ENCODE measurements at regions not wholly inside any gene's neighbourhood (a gene's known extent, or its start where the extent isn't known, plus 50 kb on each side); places are given as distances from the start of the nearest gene placed in this dataset.

GRCh38 chr12:107442326-107442987 lies 243.1 kb upstream of the PWP1 start:
- H3K27ac ChIP-seq (ENCODE audit: extremely low read depth, low read depth, low read length), result no peak overlapping the region
- no peak overlapping the region for H2AFZ ChIP-seq (ENCODE audit: low read depth, low read length)
- 2% methylated on average over 7 of the region's 7 CpGs for WGBS (ENCODE audit: insufficient coverage, low coverage, missing lambda C conversion rate)
- H3K79me2 ChIP-seq (ENCODE audit: control insufficient read depth, insufficient read depth, low read length), result no peaks in the 10 kb centered on the region
- DNase-seq (ENCODE audit: extremely low read depth in 1 of 4, low spot score in 3 of 4) (no peak), FAIRE-seq (no peak), ATAC-seq (no peak)
- in situ Hi-C loops (cut with MboI) (no loop called here), intact Hi-C loops (cut with micrococcal nuclease) (no loop called here)
- H3K9me3 ChIP-seq (replicated peaks; ENCODE audit: control insufficient read depth, insufficient read depth, low read depth, low read length), result no peaks in the 10 kb centered on the region
- ChIA-PET CTCF (ENCODE audit: low intra/inter-chr PET ratio) (interaction anchor here (0.7 kb wide), 1 partner anchor 165 kb away, joined by 3 read pairs; no protein-coding TSS in a partner anchor), POLR2A (no interaction called here)
- H3K9me1 ChIP-seq (ENCODE audit: control insufficient read depth, insufficient read depth, low read length), result no peaks in the 10 kb centered on the region
- no peak overlapping the region for H3K4me3 ChIP-seq
- no peaks in the 10 kb centered on the region for H3K4me1 ChIP-seq (replicated peaks in 1 of 2; ENCODE audit: control insufficient read depth in 2 of 2, insufficient read depth in 2 of 2, low read length in 2 of 2)
- peaks cover 0 to 21% of the 10 kb centered on the region in 2 experiments; a peak in 3 of 5 replicates for H3K27me3 ChIP-seq (ENCODE audit: control insufficient read depth in 2 of 2, insufficient read depth in 2 of 2, low read length in 2 of 2)
- no TSS peak for BruUV-seq (replicated peaks)
- H3K9ac ChIP-seq (ENCODE audit: insufficient read depth in 1 of 2, low read depth in 2 of 2, low read length in 2 of 2), result no peak overlapping the region
- no peaks in the 10 kb centered on the region for H4K20me1 ChIP-seq (replicated peaks; ENCODE audit: control insufficient read depth, insufficient read depth, low read length)
- no peak overlapping the region for H3K4me2 ChIP-seq (ENCODE audit: insufficient read depth, low read length)
- no peaks in the 10 kb centered on the region for H3K36me3 ChIP-seq (ENCODE audit: control insufficient read depth, insufficient read depth, low read length)
- no peak for TF ChIP-seq NR2C1 (IDR thresholded peaks at IDR 0.05)
- TF ChIP-seq NR2C1 (tag; IDR thresholded peaks at IDR 0.05), result no peak
- no peak for TF ChIP-seq POLR2AphosphoS2 (IDR thresholded peaks at IDR 0.05; ENCODE audit: low read length)
- no peak for TF ChIP-seq SMAD3 (CRISPR knock-in tag; conservative IDR thresholded peaks at IDR 0.05)
- no peak for TF ChIP-seq NR4A1 (CRISPR knock-in tag; IDR thresholded peaks at IDR 0.05)
- no peak for TF ChIP-seq NR4A1 (tag; IDR thresholded peaks at IDR 0.05)
- no peak for TF ChIP-seq ETS1 (conservative IDR thresholded peaks at IDR 0.05; ENCODE audit: control insufficient read depth, low read depth, low read length)
- no peak for TF ChIP-seq TAL1 (IDR thresholded peaks at IDR 0.05)
- TF ChIP-seq SMARCA5 (IDR thresholded peaks at IDR 0.05), result no peak
- no peak for TF ChIP-seq PML (IDR thresholded peaks at IDR 0.05; ENCODE audit: low read length)
- no peak for TF ChIP-seq PHF8 (IDR thresholded peaks at IDR 0.05; ENCODE audit: borderline replicate concordance, low read length)
- TF ChIP-seq ZNF146 (CRISPR knock-in tag; IDR thresholded peaks at IDR 0.05; ENCODE audit: unreplicated experiment), result no peak
- no peak for TF ChIP-seq ZFX (CRISPR knock-in tag; IDR thresholded peaks at IDR 0.05)
